Effector CD4-positive, alpha-beta T cell (primary cell): ENCODE measurements at regions not wholly inside any gene's neighbourhood (a gene's known extent, or its start where the extent isn't known, plus 50 kb on each side); places are given as distances from the start of the nearest gene placed in this dataset.
"Not testable (repeated sequence)": the region's sequence is repeated elsewhere in the genome, so short reads cannot be mapped to it uniquely, and the experiment has no call there.

Source experiments
- DNase-seq: peaks from one replicate; pipeline ENCODE4 v3.0.0-alpha.2; 2020

GRCh38 chr2:207331674-207332073, 165.9 kb upstream of the KLF7 start:
- no peak for DNase-seq

- DNase-seq = no peak
Observed at GRCh38 chr2:207332480-207333212, 166.9 kb upstream of the KLF7 start.

- DNase-seq = no peak
Observed at GRCh38 chr2:207333599-207334300, 168.0 kb upstream of the KLF7 start.

- DNase-seq = no peak
Observed at GRCh38 chr2:207334301-207334623, 168.5 kb upstream of the KLF7 start.

GRCh38 chr2:207334624-207335371, 169.1 kb upstream of the KLF7 start:
- DNase-seq = no peak

- DNase-seq = no peak
Observed at GRCh38 chr2:207337234-207338219, 171.8 kb upstream of the KLF7 start.

GRCh38 chr2:207338220-207338607, 172.5 kb upstream of the KLF7 start:
- DNase-seq = no peak

- DNase-seq = no peak
Observed at GRCh38 chr2:207338610-207339009, 172.9 kb upstream of the KLF7 start.

- DNase-seq = no peak
Observed at GRCh38 chr2:207341112-207341750, 175.5 kb upstream of the KLF7 start.

- DNase-seq = no peak
Observed at GRCh38 chr2:207341804-207342203, 176.1 kb upstream of the KLF7 start.

GRCh38 chr2:207344596-207345394, 179.0 kb upstream of the KLF7 start:
- DNase-seq = not testable (repeated sequence)

GRCh38 chr2:207351171-207351570, 178.6 kb upstream of the CREB1 start:
- DNase-seq = no peak

GRCh38 chr2:207352978-207353671, 176.6 kb upstream of the CREB1 start:
- no peak for DNase-seq

GRCh38 chr2:207353836-207354235, 175.9 kb upstream of the CREB1 start:
- DNase-seq = no peak

- DNase-seq = no peak
Observed at GRCh38 chr2:207354462-207354861, 175.3 kb upstream of the CREB1 start.

GRCh38 chr2:207356567-207356966, 173.2 kb upstream of the CREB1 start:
- DNase-seq = no peak

- no peak for DNase-seq
Observed at GRCh38 chr2:207357216-207357615, 172.5 kb upstream of the CREB1 start.

- no peak for DNase-seq
Observed at GRCh38 chr2:207362716-207363115, 167.0 kb upstream of the CREB1 start.

- DNase-seq = no peak
Observed at GRCh38 chr2:207363761-207364290, 165.9 kb upstream of the CREB1 start.

GRCh38 chr2:207370646-207371045, 159.1 kb upstream of the CREB1 start:
- DNase-seq = no peak
